H9 (cell line): ENCODE measurements at regions not wholly inside any gene's neighbourhood (a gene's known extent, or its start where the extent isn't known, plus 50 kb on each side); places are given as distances from the start of the nearest gene placed in this dataset.

Experiments
- DNase-seq: peaks from one replicate; pipeline ENCODE4 v3.0.0-alpha.2; 2017
- H2AFZ ChIP-seq: one replicate; pipeline ENCODE4 v1.6.1; 2013; ENCODE audit warnings: mild to moderate bottlenecking, low read length, control low read depth, moderate library complexity
- H2AK5ac ChIP-seq: 2 replicates; pipeline ENCODE4 v1.6.1; 2013; ENCODE audit warnings: low read length, control low read depth, mixed read lengths; ENCODE audit not compliant: insufficient read length
- H2BK120ac ChIP-seq: one replicate; pipeline ENCODE4 v1.6.1; 2013; ENCODE audit warnings: low read depth, mild to moderate bottlenecking, low read length, control low read depth, inconsistent platforms; ENCODE audit not compliant: poor library complexity, severe bottlenecking
- H2BK12ac ChIP-seq: 2 replicates; pipeline ENCODE4 v1.6.1; 2013; ENCODE audit warnings: low read length, control low read depth, mixed read lengths, low read depth; ENCODE audit not compliant: insufficient read length
- H2BK15ac ChIP-seq: 2 replicates; pipeline ENCODE4 v1.6.1; 2013; ENCODE audit warnings: low read depth, low read length, control low read depth
- H2BK20ac ChIP-seq: one replicate; pipeline ENCODE4 v1.6.1; 2013; ENCODE audit warnings: low read depth, mild to moderate bottlenecking, low read length, control low read depth, inconsistent platforms; ENCODE audit not compliant: poor library complexity, severe bottlenecking
- H2BK5ac ChIP-seq: 2 replicates; pipeline ENCODE4 v1.6.1; 2013; ENCODE audit warnings: low read length, control low read depth, mixed read lengths; ENCODE audit not compliant: insufficient read length
- H3K14ac ChIP-seq: 2 replicates; pipeline ENCODE4 v1.6.1; 2013; ENCODE audit warnings: low read length, control low read depth; ENCODE audit not compliant: insufficient read depth
- H3K18ac ChIP-seq: 2 replicates; pipeline ENCODE4 v1.6.1; 2013; ENCODE audit warnings: low read depth, mild to moderate bottlenecking, mixed read lengths, low read length, control low read depth; ENCODE audit not compliant: insufficient read length
- H3K23ac ChIP-seq: 2 replicates; pipeline ENCODE4 v1.6.1; 2013; ENCODE audit warnings: low read length, control low read depth, mixed read lengths, low read depth; ENCODE audit not compliant: insufficient read length
- H3K23me2 ChIP-seq: 2 replicates; pipeline ENCODE4 v1.6.1; 2013; ENCODE audit warnings: low read depth, mild to moderate bottlenecking, mixed read lengths, low read length, control low read depth; ENCODE audit not compliant: insufficient read length, poor library complexity, severe bottlenecking
- H3K27ac ChIP-seq: 2 replicates; pipeline ENCODE4 v1.5.1; 2013; ENCODE audit warnings: low read length, control low read depth, mixed read lengths, low read depth; ENCODE audit not compliant: insufficient read length
- H3K27me3 ChIP-seq: 2 replicates; pipeline ENCODE4 v1.6.1; 2013; ENCODE audit warnings: low read length, control low read depth, inconsistent platforms; ENCODE audit not compliant: insufficient read depth
- H3K4ac ChIP-seq: 2 replicates; pipeline ENCODE4 v1.6.1; 2013; ENCODE audit warnings: low read depth, mild to moderate bottlenecking, control low read depth, inconsistent platforms, low read length, moderate library complexity
- H3K4me1 ChIP-seq: 2 replicates; pipeline ENCODE4 v1.6.1; 2013; ENCODE audit warnings: low read length, control low read depth, inconsistent platforms; ENCODE audit not compliant: insufficient read depth
- H3K4me2 ChIP-seq: 2 replicates; pipeline ENCODE4 v1.6.1; 2013; ENCODE audit warnings: low read length, control low read depth, mixed read lengths; ENCODE audit not compliant: insufficient read length, insufficient read depth
- H3K56ac ChIP-seq: 2 replicates; pipeline ENCODE4 v1.6.1; 2013; ENCODE audit warnings: low read depth, mild to moderate bottlenecking, mixed read lengths, low read length, control low read depth; ENCODE audit not compliant: insufficient read length
- H3K79me1 ChIP-seq: 2 replicates; pipeline ENCODE4 v1.6.1; 2013; ENCODE audit warnings: low read depth, mild to moderate bottlenecking, moderate library complexity, low read length, control low read depth, inconsistent platforms; ENCODE audit not compliant: insufficient read depth, poor library complexity, severe bottlenecking
- H3K79me2 ChIP-seq: 2 replicates; pipeline ENCODE4 v1.6.1; 2013; ENCODE audit warnings: low read length, control low read depth, inconsistent platforms; ENCODE audit not compliant: insufficient read depth
- H3K9ac ChIP-seq: 2 replicates; pipeline ENCODE4 v1.6.1; 2013; ENCODE audit warnings: low read length, control low read depth, mixed read lengths; ENCODE audit not compliant: insufficient read length; ENCODE audit errors: extremely low read depth
- H3K9me3 ChIP-seq: one replicate; pipeline ENCODE4 v1.6.1; 2013; ENCODE audit warnings: low read depth, low read length, inconsistent platforms; ENCODE audit not compliant: control insufficient read depth
- H3T11ph ChIP-seq: one replicate; pipeline ENCODE4 v1.6.1; 2013; ENCODE audit warnings: mild to moderate bottlenecking, low read length, control low read depth, inconsistent platforms
- H4K20me1 ChIP-seq: one replicate; pipeline ENCODE4 v1.6.1; 2013; ENCODE audit not compliant: control insufficient read depth, insufficient read length, insufficient read depth
- H4K5ac ChIP-seq: 2 replicates; pipeline ENCODE4 v1.6.1; 2013; ENCODE audit warnings: low read depth, mild to moderate bottlenecking, mixed read lengths, low read length, control low read depth; ENCODE audit not compliant: insufficient read length
- H4K8ac ChIP-seq: replicated peaks from 2 replicates; pipeline ENCODE4 v1.6.1; 2013; ENCODE audit warnings: low read length, control low read depth, mixed read lengths, low read depth; ENCODE audit not compliant: insufficient read length
- H4K91ac ChIP-seq: 2 replicates; pipeline ENCODE4 v1.6.1; 2013; ENCODE audit warnings: low read depth, mild to moderate bottlenecking, moderate library complexity, mixed read lengths, low read length, control low read depth; ENCODE audit not compliant: insufficient read length
- H3K27ac Mint-ChIP-seq, 3 experiments: 2 replicates in 2 of 3; 3 replicates in 1 of 3; pipeline ENCODE4 v1.8.0; 2020 to 2021; ENCODE audit warnings: mixed read lengths in 3 of 3, mild to moderate bottlenecking in 1 of 3, moderate library complexity in 1 of 3
- H3K27me3 Mint-ChIP-seq: 2 replicates; pipeline ENCODE4 v1.8.0; 2021; ENCODE audit warnings: low read depth, mild to moderate bottlenecking, moderate library complexity, mixed read lengths
- H3K36me3 Mint-ChIP-seq, 3 experiments: 2 replicates in 2 of 3; 3 replicates in 1 of 3; pipeline ENCODE4 v1.8.0; 2020 to 2021; ENCODE audit warnings: low read depth in 3 of 3, mixed read lengths in 3 of 3; ENCODE audit not compliant: insufficient read depth in 1 of 3
- H3K4me1 Mint-ChIP-seq, 2 experiments: 2 replicates each; pipeline ENCODE4 v1.8.0; 2020; ENCODE audit warnings: mixed read lengths in 2 of 2
- H3K4me3 Mint-ChIP-seq, 2 experiments: 2 replicates in 1 of 2; 3 replicates in 1 of 2; pipeline ENCODE4 v1.8.0; 2020 to 2021; ENCODE audit warnings: mild to moderate bottlenecking in 2 of 2, mixed read lengths in 2 of 2, moderate library complexity in 1 of 2
- H3K9me3 Mint-ChIP-seq, 2 experiments: 2 replicates in 1 of 2; 3 replicates in 1 of 2; pipeline ENCODE4 v1.8.0; 2020; ENCODE audit warnings: mild to moderate bottlenecking in 2 of 2, mixed read lengths in 2 of 2, moderate library complexity in 1 of 2
- CTCF ChIP-seq: fragments of 200-600 bp; sonication (generic); conservative IDR thresholded peaks from 3 replicates; pipeline ENCODE4 v1.8.0; 2021; ENCODE audit warnings: antibody characterized with exemption, mild to moderate bottlenecking
- WGBS: extraction: QIAGEN DNeasy Blood & Tissue Kit; methylation state at CpG from one replicate; pipeline ENCODE4 v1.1.7; 2013; ENCODE audit warnings: missing lambda C conversion rate, low lambda C conversion rate, mixed read lengths; ENCODE audit not compliant: insufficient read length; ENCODE audit errors: extremely low coverage; 5-methylcytosine and 5-hydroxymethylcytosine counted together

DNA sequence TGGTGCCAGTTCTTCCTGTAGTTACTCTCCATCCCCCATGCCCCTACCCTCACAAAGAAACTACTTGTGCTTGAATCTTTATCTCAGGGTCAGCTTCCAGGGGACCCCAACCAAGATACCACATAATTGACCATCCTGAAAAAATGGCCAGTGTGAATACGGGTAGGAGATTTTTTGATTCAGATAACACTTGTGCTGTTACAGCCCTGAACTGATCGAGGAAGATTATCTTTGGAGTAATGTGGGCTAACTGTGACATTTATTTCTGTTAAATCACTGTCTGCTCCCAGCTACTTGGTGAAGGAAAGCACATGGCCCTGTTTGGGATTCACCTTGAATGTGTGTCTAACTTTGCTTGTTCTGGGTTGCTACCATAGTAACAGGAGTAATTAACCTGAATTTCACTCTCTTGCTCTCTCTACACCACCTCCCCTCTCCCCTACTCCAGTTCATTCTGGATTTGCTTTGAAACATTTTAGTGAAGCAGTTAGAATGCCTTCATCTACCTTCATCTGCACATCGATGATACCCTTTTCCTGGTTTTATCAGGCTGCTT is 219.6 kb upstream of the CHD6 start:
- Mint-ChIP-seq H3K4me1 (no peaks in the 10 kb centered on the region), H3K36me3 (no peaks in the 10 kb centered on the region), H3K4me3 (no peak overlapping the region), H3K27ac (no peak overlapping the region; a peak in 1 of 7 replicates), H3K27me3 (no peaks in the 10 kb centered on the region), H3K9me3 (no peaks in the 10 kb centered on the region)
- Histone ChIP-seq H2BK15ac (no peak overlapping the region), H3K9me3 (no peaks in the 10 kb centered on the region), H3K79me1 (no peaks in the 10 kb centered on the region), H4K91ac (no peak overlapping the region), H3K23ac (no peak overlapping the region), H3K23me2 (no peaks in the 10 kb centered on the region), H3K4ac (no peak overlapping the region), H4K8ac (no peak overlapping the region), H2BK5ac (no peak overlapping the region), H2BK20ac (no peak overlapping the region), H3K14ac (no peak overlapping the region), H4K20me1 (no peaks in the 10 kb centered on the region), H3K4me2 (no peak overlapping the region), H2BK12ac (no peak overlapping the region), H3K27ac (no peak overlapping the region), H3K4me1 (no peaks in the 10 kb centered on the region), H2AFZ (no peak overlapping the region), H2BK120ac (no peak overlapping the region), H3K9ac (no peak overlapping the region), H3K56ac (no peak overlapping the region), H4K5ac (no peak overlapping the region), H3K18ac (no peak overlapping the region), H3T11ph (no peak overlapping the region), H3K27me3 (no peaks in the 10 kb centered on the region), H3K79me2 (no peaks in the 10 kb centered on the region), H2AK5ac (no peak overlapping the region)
- DNase-seq: no peak
- TF ChIP-seq CTCF: no peak
- no CpG with 5 or more reads among the region's 3 CpGs for WGBS
